NK-92 (cell line): ENCODE measurements at regions not wholly inside any gene's neighbourhood (a gene's known extent, or its start where the extent isn't known, plus 50 kb on each side); places are given as distances from the start of the nearest gene placed in this dataset.

ENCODE experiments used
- DNase-seq: peaks from one replicate; lab custom pipeline; 2025; ENCODE audit not compliant: unreplicated experiment; lab: John Stamatoyannopoulos, UW

- DNase-seq, result no peak
These were observed 242.6 kb upstream of the RGMA start for GRCh38 chr15:93331545-93332167.

- DNase-seq, result no peak
These were observed 242.0 kb upstream of the RGMA start for GRCh38 chr15:93330912-93331544.

- DNase-seq, result no peak
These were observed 238.4 kb upstream of the RGMA start for GRCh38 chr15:93327364-93327763.

GRCh38 chr15:93324186-93324975 lies 235.4 kb upstream of the RGMA start:
- no peak for DNase-seq

- no peak for DNase-seq
These were observed 232.9 kb upstream of the RGMA start for GRCh38 chr15:93321881-93322282.

GRCh38 chr15:93319121-93319814 lies 230.3 kb upstream of the RGMA start:
- DNase-seq, result no peak

GRCh38 chr15:93317772-93318171 lies 228.8 kb upstream of the RGMA start:
- no peak for DNase-seq

GRCh38 chr15:93314245-93314644 lies 225.2 kb upstream of the RGMA start:
- no peak for DNase-seq

GRCh38 chr15:93312891-93313486 lies 224.0 kb upstream of the RGMA start:
- no peak for DNase-seq

- no peak for DNase-seq
These were observed 222.6 kb upstream of the RGMA start for GRCh38 chr15:93311620-93312019.

- DNase-seq, result no peak
These were observed 219.1 kb upstream of the RGMA start for GRCh38 chr15:93308026-93308690.

GRCh38 chr15:93307513-93307912 lies 218.5 kb upstream of the RGMA start:
- DNase-seq, result no peak

- DNase-seq, result no peak
These were observed 216.3 kb upstream of the RGMA start for GRCh38 chr15:93305306-93305705.

- no peak for DNase-seq
These were observed 213.2 kb upstream of the RGMA start for GRCh38 chr15:93302080-93302765.

- no peak for DNase-seq
These were observed 211.8 kb upstream of the RGMA start for GRCh38 chr15:93300796-93301195.

GRCh38 chr15:93299675-93300074 lies 210.7 kb upstream of the RGMA start:
- no peak for DNase-seq

- no peak for DNase-seq
These were observed 209.9 kb upstream of the RGMA start for GRCh38 chr15:93298901-93299300.

- DNase-seq, result no peak
These were observed 207.9 kb upstream of the RGMA start for GRCh38 chr15:93296759-93297500.

- DNase-seq, result no peak
These were observed 205.9 kb upstream of the RGMA start for GRCh38 chr15:93294896-93295295.
